ENCODE measurements at regions not wholly inside any gene's neighbourhood (a gene's known extent, or its start where the extent isn't known, plus 50 kb on each side); places are given as distances from the start of the nearest gene placed in this dataset.

- Mint-ChIP-seq H3K4me1 (no peaks in the 10 kb centered on the region), H3K4me3 (no peak overlapping the region), H3K9me3 (no peaks in the 10 kb centered on the region), H3K27me3 (no peaks in the 10 kb centered on the region), H3K27ac (no peak overlapping the region), H3K36me3 (ENCODE audit: low read depth) (no peaks in the 10 kb centered on the region)
- no peak for DNase-seq
- ChIA-PET CTCF (no interaction called here), POLR2A (no interaction called here)
Observed at GRCh38 chr21:24910591-24910990, 696.7 kb downstream of the MRPL39 start.

- Mint-ChIP-seq H3K4me1 (no peaks in the 10 kb centered on the region), H3K4me3 (no peak overlapping the region), H3K27me3 (no peaks in the 10 kb centered on the region), H3K36me3 (ENCODE audit: low read depth) (no peaks in the 10 kb centered on the region), H3K27ac (no peak overlapping the region), H3K9me3 (no peaks in the 10 kb centered on the region)
- CTCF ChIA-PET, result no interaction called here
- no peak for DNase-seq
- POLR2A ChIA-PET, result no interaction called here
Observed at GRCh38 chr21:24903994-24904635, 703.2 kb downstream of the MRPL39 start.

GRCh38 chr21:24899138-24899537 is 708.1 kb downstream of the MRPL39 start:
- Mint-ChIP-seq H3K4me1 (no peaks in the 10 kb centered on the region), H3K36me3 (ENCODE audit: low read depth) (no peaks in the 10 kb centered on the region), H3K27ac (no peak overlapping the region), H3K9me3 (no peaks in the 10 kb centered on the region), H3K27me3 (no peaks in the 10 kb centered on the region), H3K4me3 (no peak overlapping the region)
- DNase-seq, result no peak
- ChIA-PET POLR2A (no interaction called here), CTCF (no interaction called here)

GRCh38 chr21:24897883-24898282 is 709.4 kb downstream of the MRPL39 start:
- no peak overlapping the region for H3K27ac Mint-ChIP-seq
- no peak for DNase-seq
- ChIA-PET POLR2A (no interaction called here), CTCF (no interaction called here)
- no peak overlapping the region for H3K4me3 Mint-ChIP-seq
- H3K4me1 Mint-ChIP-seq, result no peaks in the 10 kb centered on the region
- no peaks in the 10 kb centered on the region for H3K27me3 Mint-ChIP-seq
- no peaks in the 10 kb centered on the region for H3K9me3 Mint-ChIP-seq
- no peaks in the 10 kb centered on the region for H3K36me3 Mint-ChIP-seq (ENCODE audit: low read depth)

- Mint-ChIP-seq H3K9me3 (no peaks in the 10 kb centered on the region), H3K4me1 (no peaks in the 10 kb centered on the region), H3K36me3 (ENCODE audit: low read depth) (no peaks in the 10 kb centered on the region), H3K27me3 (no peaks in the 10 kb centered on the region), H3K27ac (no peak overlapping the region), H3K4me3 (no peak overlapping the region)
- POLR2A ChIA-PET, result no interaction called here
- DNase-seq, result no peak
- CTCF ChIA-PET, result no interaction called here
Observed at GRCh38 chr21:24896735-24897124, 710.6 kb downstream of the MRPL39 start.

GRCh38 chr21:24895885-24896734 is 711.2 kb downstream of the MRPL39 start:
- no peaks in the 10 kb centered on the region for H3K9me3 Mint-ChIP-seq

GRCh38 chr21:24894324-24894723 is 713.0 kb downstream of the MRPL39 start:
- H3K36me3 Mint-ChIP-seq (ENCODE audit: low read depth), result no peaks in the 10 kb centered on the region
- CTCF ChIA-PET, result no interaction called here
- no peaks in the 10 kb centered on the region for H3K27me3 Mint-ChIP-seq
- H3K27ac Mint-ChIP-seq, result no peak overlapping the region
- H3K4me1 Mint-ChIP-seq, result no peaks in the 10 kb centered on the region
- POLR2A ChIA-PET, result no interaction called here
- H3K4me3 Mint-ChIP-seq, result no peak overlapping the region
- H3K9me3 Mint-ChIP-seq, result no peaks in the 10 kb centered on the region
- DNase-seq, result no peak

More at GRCh38 chr21:24895885-24896734, 711.2 kb downstream of the MRPL39 start:
- ChIA-PET POLR2A (no interaction called here), CTCF (no interaction called here)
- no peak overlapping the region for H3K27ac Mint-ChIP-seq
- H3K4me3 Mint-ChIP-seq, result no peak overlapping the region
- no peaks in the 10 kb centered on the region for H3K27me3 Mint-ChIP-seq
- no peaks in the 10 kb centered on the region for H3K36me3 Mint-ChIP-seq (ENCODE audit: low read depth)
- DNase-seq, result no peak
- H3K4me1 Mint-ChIP-seq, result no peaks in the 10 kb centered on the region

- H3K4me1 Mint-ChIP-seq, result no peaks in the 10 kb centered on the region
- no peaks in the 10 kb centered on the region for H3K27me3 Mint-ChIP-seq
- H3K9me3 Mint-ChIP-seq, result no peaks in the 10 kb centered on the region
- H3K4me3 Mint-ChIP-seq, result no peak overlapping the region
- POLR2A ChIA-PET, result no interaction called here
- H3K36me3 Mint-ChIP-seq (ENCODE audit: low read depth), result no peaks in the 10 kb centered on the region
- DNase-seq, result no peak
- H3K27ac Mint-ChIP-seq, result no peak overlapping the region
- CTCF ChIA-PET, result interaction anchor here (0.6 kb wide), 1 partner anchor 391 kb away, joined by 3 read pairs; no protein-coding TSS in a partner anchor
Observed at GRCh38 chr21:24890021-24890420, 717.3 kb downstream of the MRPL39 start.

- H3K36me3 Mint-ChIP-seq (ENCODE audit: low read depth), result no peaks in the 10 kb centered on the region
- no peaks in the 10 kb centered on the region for H3K27me3 Mint-ChIP-seq
- H3K4me1 Mint-ChIP-seq, result no peaks in the 10 kb centered on the region
- POLR2A ChIA-PET, result no interaction called here
- H3K27ac Mint-ChIP-seq, result no peak overlapping the region
- no peak for DNase-seq
- CTCF ChIA-PET, result no interaction called here
- H3K9me3 Mint-ChIP-seq, result peaks cover 2% of the 10 kb centered on the region
- no peak overlapping the region for H3K4me3 Mint-ChIP-seq
Observed at GRCh38 chr21:24881506-24881905, 725.8 kb downstream of the MRPL39 start.

GRCh38 chr21:24870633-24871032 is 736.6 kb downstream of the MRPL39 start:
- H3K36me3 Mint-ChIP-seq (ENCODE audit: low read depth), result no peaks in the 10 kb centered on the region
- CTCF ChIA-PET, result no interaction called here
- H3K4me1 Mint-ChIP-seq, result no peaks in the 10 kb centered on the region

GRCh38 chr21:24869862-24870261 is 737.4 kb downstream of the MRPL39 start:
- DNase-seq, result no peak
- ChIA-PET CTCF (no interaction called here), POLR2A (no interaction called here)
- H3K27ac Mint-ChIP-seq, result no peak overlapping the region
- no peak overlapping the region for H3K4me3 Mint-ChIP-seq
- H3K27me3 Mint-ChIP-seq, result no peaks in the 10 kb centered on the region
- H3K36me3 Mint-ChIP-seq (ENCODE audit: low read depth), result no peaks in the 10 kb centered on the region
- H3K4me1 Mint-ChIP-seq, result no peaks in the 10 kb centered on the region
- no peaks in the 10 kb centered on the region for H3K9me3 Mint-ChIP-seq

More at GRCh38 chr21:24870633-24871032, 736.6 kb downstream of the MRPL39 start:
- Mint-ChIP-seq H3K27ac (no peak overlapping the region), H3K4me3 (no peak overlapping the region), H3K27me3 (no peaks in the 10 kb centered on the region), H3K9me3 (no peaks in the 10 kb centered on the region)
- POLR2A ChIA-PET, result no interaction called here
- DNase-seq, result no peak

GRCh38 chr21:24868117-24868516 is 739.2 kb downstream of the MRPL39 start:
- CTCF ChIA-PET, result no interaction called here
- no peaks in the 10 kb centered on the region for H3K4me1 Mint-ChIP-seq
- no peak overlapping the region for H3K4me3 Mint-ChIP-seq
- no peaks in the 10 kb centered on the region for H3K27me3 Mint-ChIP-seq
- POLR2A ChIA-PET, result no interaction called here
- H3K36me3 Mint-ChIP-seq (ENCODE audit: low read depth), result no peaks in the 10 kb centered on the region
- no peak overlapping the region for H3K27ac Mint-ChIP-seq
- no peak for DNase-seq
- no peaks in the 10 kb centered on the region for H3K9me3 Mint-ChIP-seq

- Mint-ChIP-seq H3K9me3 (no peaks in the 10 kb centered on the region), H3K4me1 (no peaks in the 10 kb centered on the region), H3K4me3 (no peak overlapping the region), H3K27me3 (no peaks in the 10 kb centered on the region), H3K27ac (no peak overlapping the region), H3K36me3 (ENCODE audit: low read depth) (no peaks in the 10 kb centered on the region)
- no peak for DNase-seq
- CTCF ChIA-PET, result no interaction called here
- POLR2A ChIA-PET, result no interaction called here
Observed at GRCh38 chr21:24861471-24861870, 745.8 kb downstream of the MRPL39 start.

GRCh38 chr21:24856326-24856725 is 751.0 kb downstream of the MRPL39 start:
- no peak for DNase-seq
- Mint-ChIP-seq H3K27ac (no peak overlapping the region), H3K4me3 (no peak overlapping the region), H3K27me3 (no peaks in the 10 kb centered on the region), H3K9me3 (peaks cover under 1% of the 10 kb centered on the region), H3K36me3 (ENCODE audit: low read depth) (no peaks in the 10 kb centered on the region), H3K4me1 (no peaks in the 10 kb centered on the region)
- CTCF ChIA-PET, result no interaction called here
- POLR2A ChIA-PET, result no interaction called here

Measured in activated CD4-positive, alpha-beta T cell treated with anti-CD3 and anti-CD28 coated beads, Interleukin-2, amount 10 ng/mL, durations not matched to agents 7 days and 5 days (primary cell).